Astrocyte of the spinal cord (primary cell): ENCODE measurements at regions not wholly inside any gene's neighbourhood (a gene's known extent, or its start where the extent isn't known, plus 50 kb on each side); places are given as distances from the start of the nearest gene placed in this dataset.

Experiments used
- DNase-seq: peaks from one replicate; pipeline ENCODE4 v3.0.0; 2011; ENCODE audit warnings: low read depth, low spot score
- H3K4me3 ChIP-seq: 2 replicates; pipeline ENCODE4 v1.5.1; 2011; ENCODE audit warnings: low read depth, mild to moderate bottlenecking, low read length, moderate library complexity
- CTCF ChIP-seq: IDR thresholded peaks from 2 replicates; pipeline ENCODE4 v1.5.1; 2012; ENCODE audit warnings: low read depth, mild to moderate bottlenecking, low read length, inconsistent platforms
- in situ Hi-C: cut with HindIII; loops from 2 replicates; pipeline ENCODE4 v1.10.0; 2017; ENCODE audit warnings: low sequenced_read_pairs

- no peak for DNase-seq
- no peak for TF ChIP-seq CTCF
- in situ Hi-C loops = no loop called here
- H3K4me3 ChIP-seq = no peak overlapping the region
These were observed 79.1 kb upstream of the ETAA1 start for GRCh38 chr2:67318031-67318430.

GRCh38 chr2:67318563-67318962 lies 78.6 kb upstream of the ETAA1 start:
- no peak overlapping the region for H3K4me3 ChIP-seq
- no peak for TF ChIP-seq CTCF
- in situ Hi-C loops = no loop called here
- no peak for DNase-seq

GRCh38 chr2:67318993-67319481 lies 78.1 kb upstream of the ETAA1 start:
- H3K4me3 ChIP-seq = no peak overlapping the region
- no peak for DNase-seq
- in situ Hi-C loops = no loop called here
- no peak for TF ChIP-seq CTCF

- no peak overlapping the region for H3K4me3 ChIP-seq
- TF ChIP-seq CTCF = no peak
These were observed 76.1 kb upstream of the ETAA1 start for GRCh38 chr2:67320861-67321587.

GRCh38 chr2:67321588-67321903 lies 75.6 kb upstream of the ETAA1 start:
- no peak for TF ChIP-seq CTCF
- in situ Hi-C loops = no loop called here
- no peak overlapping the region for H3K4me3 ChIP-seq
- DNase-seq = no peak

More at GRCh38 chr2:67320861-67321587, 76.1 kb upstream of the ETAA1 start:
- DNase-seq = no peak
- in situ Hi-C loops = no loop called here

GRCh38 chr2:67322353-67323001 lies 74.7 kb upstream of the ETAA1 start:
- H3K4me3 ChIP-seq = no peak overlapping the region
- peak; percentile 67 for TF ChIP-seq CTCF
- in situ Hi-C loops = no loop called here
- DNase-seq = peak; percentile 64
